LNCaP clone FGC (cell line): ENCODE measurements at regions not wholly inside any gene's neighbourhood (a gene's known extent, or its start where the extent isn't known, plus 50 kb on each side); places are given as distances from the start of the nearest gene placed in this dataset.

Source experiments
- DNase-seq: peaks from one replicate; pipeline ENCODE4 v3.0.0-alpha.2; 2011; ENCODE audit warnings: low read depth
- H3K4me3 ChIP-seq: 2 replicates; pipeline ENCODE4 v1.5.1; 2011; ENCODE audit warnings: mild to moderate bottlenecking, low read depth, low read length, control low read depth
- CTCF ChIP-seq: IDR thresholded peaks from 2 replicates; pipeline ENCODE4 v1.5.1; 2012; ENCODE audit warnings: mild to moderate bottlenecking; ENCODE audit not compliant: control insufficient read depth, insufficient read depth; ENCODE audit errors: extremely low read depth

DNA sequence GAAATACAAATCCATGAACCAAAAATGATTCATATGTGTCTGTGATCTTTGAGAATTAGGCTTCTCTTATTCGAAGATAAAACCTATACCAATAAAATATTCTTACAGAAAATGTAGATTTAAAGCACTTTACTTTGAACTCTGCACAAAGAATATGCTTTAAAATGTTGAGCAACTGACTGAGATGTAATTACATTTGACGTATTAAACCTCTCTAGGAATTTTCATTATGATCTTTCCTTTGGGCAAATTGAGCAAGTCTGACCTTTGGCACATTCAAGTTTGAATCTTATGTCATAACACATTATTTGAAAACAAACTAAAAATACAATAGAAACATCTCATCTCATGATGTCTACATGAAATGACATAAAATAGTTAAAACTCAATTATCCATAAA is 69.2 kb upstream of the AHR start:
- no peak for TF ChIP-seq CTCF
- no peak for DNase-seq
- H3K4me3 ChIP-seq = no peak overlapping the region

DNA sequence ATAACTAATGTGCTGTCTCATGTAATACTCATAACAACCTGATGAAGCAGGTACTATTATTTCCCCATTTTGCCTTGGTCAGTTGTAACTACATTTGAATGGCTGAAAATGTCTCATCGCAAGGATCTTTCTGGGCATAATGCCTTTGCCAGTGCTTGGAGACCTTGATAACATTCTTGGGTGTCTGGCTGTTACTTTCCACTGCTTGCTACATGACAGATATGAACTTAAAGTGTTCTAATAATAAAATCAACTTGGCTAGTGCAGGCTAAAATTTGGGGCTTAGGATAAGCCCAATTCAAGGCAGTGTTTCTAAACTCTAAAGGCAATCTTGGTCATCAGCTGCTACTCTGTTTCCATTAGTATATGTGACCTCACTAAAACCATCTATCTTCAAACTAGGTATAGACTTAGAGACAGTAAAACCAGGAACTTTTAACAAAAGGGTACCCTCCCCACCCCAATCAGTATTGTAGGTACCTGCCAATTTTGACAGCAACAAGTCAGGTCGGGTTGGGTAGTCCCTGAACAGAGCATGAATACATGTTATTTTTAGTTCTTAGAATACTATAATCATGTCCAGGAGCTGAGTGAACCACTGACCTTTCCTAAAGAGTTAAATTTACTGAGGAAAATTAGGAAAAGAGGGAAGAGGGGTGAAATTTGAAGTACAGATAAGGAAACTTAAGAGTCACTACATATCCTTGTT is 68.2 kb upstream of the AHR start:
- DNase-seq = no peak
- TF ChIP-seq CTCF = no peak
- H3K4me3 ChIP-seq = no peak overlapping the region

- TF ChIP-seq CTCF = no peak
- no peak for DNase-seq
- H3K4me3 ChIP-seq = no peak overlapping the region
Observed at GRCh38 chr7:17233603-17234002, 64.8 kb upstream of the AHR start.

DNA sequence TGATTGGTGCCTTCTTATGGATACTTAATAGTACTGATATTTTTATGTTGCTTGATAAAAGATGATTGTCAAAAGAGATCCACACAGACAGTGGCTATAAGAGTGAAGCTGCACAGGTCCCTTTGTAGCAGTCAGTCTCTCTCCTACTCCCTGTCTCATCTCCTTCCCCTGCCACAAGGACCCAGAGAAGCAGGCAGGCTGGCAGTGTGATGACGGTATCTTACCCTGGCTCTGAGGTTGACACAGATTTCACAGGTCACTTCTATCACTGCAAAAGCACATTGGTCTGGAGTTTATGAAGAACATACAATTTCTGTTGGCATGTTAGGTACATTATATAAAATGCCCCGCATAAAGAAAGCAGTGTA is 64.4 kb upstream of the AHR start:
- no peak for DNase-seq
- no peak overlapping the region for H3K4me3 ChIP-seq
- no peak for TF ChIP-seq CTCF

- no peak for DNase-seq
- TF ChIP-seq CTCF = no peak
- no peak overlapping the region for H3K4me3 ChIP-seq
Observed at GRCh38 chr7:17234398-17235031, 63.9 kb upstream of the AHR start.

- no peak for DNase-seq
- H3K4me3 ChIP-seq = no peak overlapping the region
- no peak for TF ChIP-seq CTCF
Observed at GRCh38 chr7:17236171-17236570, 62.3 kb upstream of the AHR start.

- DNase-seq = no peak
- no peak for TF ChIP-seq CTCF
Observed at GRCh38 chr7:17236603-17237002, 61.8 kb upstream of the AHR start.

More at GRCh38 chr7:17236603-17237002, 61.8 kb upstream of the AHR start:
- H3K4me3 ChIP-seq = no peak overlapping the region
